ENCODE measurements at regions not wholly inside any gene's neighbourhood (a gene's known extent, or its start where the extent isn't known, plus 50 kb on each side); places are given as distances from the start of the nearest gene placed in this dataset.

- TF ChIP-seq POLR2AphosphoS5 (IDR thresholded peaks at IDR 0.05) = no peak
- TF ChIP-seq POLR2A (IDR thresholded peaks at IDR 0.05) = no peak
- no peak for TF ChIP-seq CTCF (IDR thresholded peaks at IDR 0.05 in 8 of 11, conservative IDR thresholded peaks at IDR 0.05 in 3 of 11)
These were observed 87.1 kb upstream of the SLC66A3 start for GRCh38 chr2:11068079-11068741.
